MCF 10A (cell line): ENCODE measurements at regions not wholly inside any gene's neighbourhood (a gene's known extent, or its start where the extent isn't known, plus 50 kb on each side); places are given as distances from the start of the nearest gene placed in this dataset.

Experiments
- BruUV-seq: library from RNA; stranded (reverse); fragments of 400-500 nt; replicated peaks from 2 replicates; lab custom pipeline; 2021; lab: Mats Ljungman, UMichigan
- CTCF ChIA-PET: fragments of 300-600 bp; sonication (Branson Sonifier 250); formaldehyde crosslinking; extraction: SDS; loops from one replicate; lab custom pipeline; 2021; ENCODE audit warnings: antibody characterized with exemption, inconsistent platforms; lab: Yijun Ruan, JAX
- POLR2A ChIA-PET: fragments of 300-600, 350-650 bp; sonication (Branson Sonifier 250); formaldehyde crosslinking; extraction: SDS; loops from one replicate; lab custom pipeline; 2020; ENCODE audit warnings: antibody characterized with exemption, inconsistent platforms; lab: Yijun Ruan, JAX
- DNase-seq: peaks from one replicate; pipeline ENCODE4 v3.0.0-alpha.2; 2018; ENCODE audit not compliant: unreplicated experiment
- H3K27ac Mint-ChIP-seq: one replicate; pipeline ENCODE4 v1.8.0; 2022; ENCODE audit warnings: mild to moderate bottlenecking, low read depth, mixed read lengths; ENCODE audit not compliant: unreplicated experiment
- H3K27me3 Mint-ChIP-seq: one replicate; pipeline ENCODE4 v1.8.0; 2022; ENCODE audit warnings: mixed read lengths; ENCODE audit not compliant: insufficient read depth, unreplicated experiment
- H3K36me3 Mint-ChIP-seq: one replicate; pipeline ENCODE4 v1.8.0; 2022; ENCODE audit warnings: mild to moderate bottlenecking, moderate library complexity, mixed read lengths; ENCODE audit not compliant: insufficient read depth, unreplicated experiment
- H3K4me1 Mint-ChIP-seq: one replicate; pipeline ENCODE4 v1.8.0; 2022; ENCODE audit warnings: mixed read lengths; ENCODE audit not compliant: insufficient read depth, unreplicated experiment
- H3K4me3 Mint-ChIP-seq: one replicate; pipeline ENCODE4 v1.8.0; 2022; ENCODE audit warnings: mild to moderate bottlenecking, moderate library complexity, mixed read lengths; ENCODE audit not compliant: unreplicated experiment
- H3K9me3 Mint-ChIP-seq: one replicate; pipeline ENCODE4 v1.8.0; 2022; ENCODE audit warnings: mixed read lengths; ENCODE audit not compliant: unreplicated experiment
- CTCF ChIP-seq: fragments of 200-600 bp; IDR thresholded peaks from one replicate; pipeline ENCODE4 v1.8.0; 2022; ENCODE audit warnings: antibody characterized with exemption, mild to moderate bottlenecking; ENCODE audit not compliant: unreplicated experiment
- intact Hi-C: fragments of 100-400 bp; cut with micrococcal nuclease; formaldehyde crosslinking; loops from 2 replicates; pipeline ENCODE4 v1.14.1; 2022

GRCh38 chr4:135538698-135539097 is 1337.1 kb upstream of the PABPC4L start:
- TF ChIP-seq CTCF: no peak
- intact Hi-C loops: no loop called here
- Mint-ChIP-seq H3K4me3 (no peak overlapping the region), H3K36me3 (no peaks in the 10 kb centered on the region), H3K27me3 (no peaks in the 10 kb centered on the region), H3K4me1 (no peaks in the 10 kb centered on the region), H3K27ac (no peak overlapping the region), H3K9me3 (no peaks in the 10 kb centered on the region)
- BruUV-seq: no TSS peak
- CTCF ChIA-PET: no interaction called here
- no peak for DNase-seq
- POLR2A ChIA-PET: no interaction called here

- BruUV-seq: no TSS peak
- H3K9me3 Mint-ChIP-seq: no peaks in the 10 kb centered on the region
- DNase-seq: no peak
- ChIA-PET CTCF (no interaction called here), POLR2A (no interaction called here)
- no peak for TF ChIP-seq CTCF
- no peaks in the 10 kb centered on the region for H3K4me1 Mint-ChIP-seq
- intact Hi-C loops: no loop called here
- H3K27ac Mint-ChIP-seq: no peak overlapping the region
- no peaks in the 10 kb centered on the region for H3K36me3 Mint-ChIP-seq
- H3K4me3 Mint-ChIP-seq: no peak overlapping the region
- H3K27me3 Mint-ChIP-seq: no peaks in the 10 kb centered on the region
These were observed 1331.5 kb upstream of the PABPC4L start for GRCh38 chr4:135533053-135533452.

GRCh38 chr4:135532132-135532531 is 1330.5 kb upstream of the PABPC4L start:
- Mint-ChIP-seq H3K36me3 (no peaks in the 10 kb centered on the region), H3K27me3 (no peaks in the 10 kb centered on the region), H3K4me1 (no peaks in the 10 kb centered on the region), H3K4me3 (no peak overlapping the region), H3K9me3 (no peaks in the 10 kb centered on the region), H3K27ac (no peak overlapping the region)
- no TSS peak for BruUV-seq
- TF ChIP-seq CTCF: no peak
- ChIA-PET POLR2A (no interaction called here), CTCF (no interaction called here)
- DNase-seq: no peak
- intact Hi-C loops: no loop called here

- no TSS peak for BruUV-seq
- DNase-seq: no peak
- intact Hi-C loops: no loop called here
These were observed 1313.7 kb upstream of the PABPC4L start for GRCh38 chr4:135515295-135515694.

More at GRCh38 chr4:135515295-135515694, 1313.7 kb upstream of the PABPC4L start:
- H3K36me3 Mint-ChIP-seq: no peaks in the 10 kb centered on the region
- no peak overlapping the region for H3K27ac Mint-ChIP-seq
- H3K4me3 Mint-ChIP-seq: no peak overlapping the region
- no peaks in the 10 kb centered on the region for H3K9me3 Mint-ChIP-seq
- no peaks in the 10 kb centered on the region for H3K27me3 Mint-ChIP-seq
- ChIA-PET CTCF (no interaction called here), POLR2A (no interaction called here)
- no peaks in the 10 kb centered on the region for H3K4me1 Mint-ChIP-seq
- TF ChIP-seq CTCF: no peak
